HepG2 (cell line): ENCODE measurements at regions not wholly inside any gene's neighbourhood (a gene's known extent, or its start where the extent isn't known, plus 50 kb on each side); places are given as distances from the start of the nearest gene placed in this dataset.
"Not testable (repeated sequence)": the region's sequence is repeated elsewhere in the genome, so short reads cannot be mapped to it uniquely, and the experiment has no call there.

Source experiments
- ATAC-seq: fragments of 200-7000 bp; cut with Tn5 transposase; 3 replicates; pipeline ENCODE4 v1.9.1; 2020; ENCODE audit warnings: mild to moderate bottlenecking, moderate library complexity
- BruUV-seq: library from RNA; stranded (reverse); fragments of 400-500 nt; replicated peaks from 2 replicates; lab custom pipeline; 2021; lab: Mats Ljungman, UMichigan
- CTCF ChIA-PET: fragments of 300-600 bp; formaldehyde crosslinking; extraction: SDS; loops from one replicate; lab custom pipeline; 2021; ENCODE audit warnings: low total read pairs, inconsistent platforms, low intra/inter-chr PET ratio; lab: Yijun Ruan, JAX
- POLR2A ChIA-PET: fragments of 350-600 bp; sonication (Branson Sonifier 250); formaldehyde crosslinking; loops from one replicate; lab custom pipeline; 2020; ENCODE audit warnings: antibody characterized with exemption, inconsistent platforms; lab: Yijun Ruan, JAX
- DNase-seq: peaks from one replicate; pipeline ENCODE4 v3.0.0-alpha.2; 2015; ENCODE audit warnings: low spot score
- FAIRE-seq: peaks from 3 replicates; lab custom pipeline; 2011; peaks lifted over from hg19 to GRCh38; lab: Jason Lieb, UNC
- H2AFZ ChIP-seq: one replicate; pipeline ENCODE4 v1.6.1; 2011; ENCODE audit warnings: low read length, inconsistent platforms
- H3K27ac ChIP-seq: fragments of 300-600 bp; 3 replicates; pipeline ENCODE4 v1.8.0; 2011; ENCODE audit warnings: mixed run types, mild to moderate bottlenecking, mixed read lengths, low read length, inconsistent platforms; ENCODE audit not compliant: insufficient read depth; ENCODE audit errors: extremely low read length
- H3K27me3 ChIP-seq, 2 experiments: fragments of 200-600 bp in 1 of 2; 2 replicates in 1 of 2; 3 replicates in 1 of 2; pipeline versions ENCODE4 v1.6.0 to v1.8.0; 2011; ENCODE audit warnings: low read length in 2 of 2, mild to moderate bottlenecking in 2 of 2, moderate library complexity in 2 of 2, inconsistent platforms in 1 of 2; ENCODE audit not compliant: insufficient read depth in 2 of 2, control insufficient read depth in 1 of 2
- H3K36me3 ChIP-seq, 2 experiments: fragments of 200-600 bp in 1 of 2; replicated peaks in 1 of 2; 2 replicates in 1 of 2; 3 replicates in 1 of 2; pipeline versions ENCODE4 v1.5.1 to v1.8.0; 2011; ENCODE audit warnings: low read length in 2 of 2, inconsistent platforms in 1 of 2; ENCODE audit not compliant: insufficient read depth in 2 of 2, control insufficient read depth in 1 of 2
- H3K4me1 ChIP-seq: 2 replicates; pipeline ENCODE4 v1.5.1; 2012; ENCODE audit warnings: low read length, inconsistent platforms; ENCODE audit not compliant: insufficient read depth
- H3K4me2 ChIP-seq: 2 replicates; pipeline ENCODE4 v1.6.0; 2011; ENCODE audit warnings: low read depth, low read length, inconsistent platforms
- H3K4me3 ChIP-seq, 3 experiments: fragments of 200-600 bp in 1 of 3; sonication (generic), shearing (Covaris generic) in 1 of 3; replicated peaks in 1 of 3; 2 replicates each; pipeline ENCODE4 v1.5.1; 2011 to 2016; ENCODE audit warnings: low read length in 3 of 3, inconsistent platforms in 2 of 3, low read depth in 2 of 3, mild to moderate bottlenecking in 2 of 3, control low read depth in 1 of 3, mixed read lengths in 1 of 3; ENCODE audit not compliant: insufficient read depth in 1 of 3
- H3K79me2 ChIP-seq: one replicate; pipeline ENCODE4 v1.6.1; 2011; ENCODE audit warnings: low read length, inconsistent platforms; ENCODE audit not compliant: insufficient read depth
- H3K9ac ChIP-seq: 2 replicates; pipeline ENCODE4 v1.6.0; 2011; ENCODE audit warnings: mild to moderate bottlenecking, low read depth, low read length, inconsistent platforms; ENCODE audit not compliant: insufficient read depth
- H3K9me3 ChIP-seq: 2 replicates; pipeline ENCODE4 v1.5.1; 2012; ENCODE audit warnings: mild to moderate bottlenecking, low read length
- H4K20me1 ChIP-seq: 2 replicates; pipeline ENCODE4 v1.6.0; 2011; ENCODE audit warnings: inconsistent platforms, mild to moderate bottlenecking, low read length, moderate library complexity; ENCODE audit not compliant: insufficient read depth
- CENPX ChIP-seq: sonication (generic); formaldehyde crosslinking; IDR thresholded peaks from 2 replicates; pipeline ENCODE4 v1.9.0; 2021; ENCODE audit warnings: mild to moderate bottlenecking, missing genetic modification reagents, moderate library complexity
- CHD2 ChIP-seq: IDR thresholded peaks from 2 replicates; pipeline ENCODE4 v1.6.1; 2011; ENCODE audit warnings: low read depth, low read length, improper control_type of control experiment
- IKZF5 ChIP-seq: IDR thresholded peaks from 2 replicates; pipeline ENCODE4 v1.6.1; 2018; ENCODE audit warnings: missing genetic modification reagents, mild to moderate bottlenecking, missing compliant biosample characterization
- MIER3 ChIP-seq: IDR thresholded peaks from 2 replicates; pipeline ENCODE4 v1.6.1; 2016; ENCODE audit warnings: missing compliant biosample characterization, borderline replicate concordance
- MXD4 ChIP-seq: IDR thresholded peaks from 2 replicates; pipeline ENCODE4 v1.6.1; 2016; ENCODE audit warnings: mild to moderate bottlenecking, missing biosample characterization, missing genetic modification reagents
- NFIB ChIP-seq: sonication (generic); formaldehyde crosslinking; IDR thresholded peaks from 2 replicates; pipeline ENCODE4 v1.9.0; 2021; ENCODE audit warnings: missing genetic modification reagents, mild to moderate bottlenecking, borderline replicate concordance
- NPAS2 ChIP-seq: sonication (generic); formaldehyde crosslinking; IDR thresholded peaks from 2 replicates; pipeline ENCODE4 v1.8.0; 2022; ENCODE audit warnings: mild to moderate bottlenecking, missing genetic modification reagents, borderline replicate concordance
- STAG1 ChIP-seq: sonication (generic); formaldehyde crosslinking; IDR thresholded peaks from 2 replicates; pipeline ENCODE4 v1.4.0; 2020; ENCODE audit warnings: missing genetic modification reagents
- THAP11 ChIP-seq: IDR thresholded peaks from 2 replicates; pipeline ENCODE4 v1.6.1; 2016; ENCODE audit warnings: missing biosample characterization, missing genetic modification reagents
- U2AF1 ChIP-seq: fragments of 200-400 bp; formaldehyde crosslinking; optimal IDR thresholded peaks from 2 replicates; pipeline ENCODE3; 2017; ENCODE audit warnings: mild to moderate bottlenecking, low read depth, low read length
- ZBTB44 ChIP-seq: sonication (generic); formaldehyde crosslinking; IDR thresholded peaks from 2 replicates; pipeline ENCODE4 v1.4.0; 2020; ENCODE audit warnings: missing genetic modification reagents
- ZFP37 ChIP-seq: sonication (generic); formaldehyde crosslinking; IDR thresholded peaks from 2 replicates; pipeline ENCODE4 v1.4.0; 2020; ENCODE audit warnings: missing genetic modification reagents, borderline replicate concordance
- ZKSCAN8 ChIP-seq: IDR thresholded peaks from 2 replicates; pipeline ENCODE4 v1.6.1; 2016; ENCODE audit warnings: borderline replicate concordance, missing genetic modification reagents, missing compliant biosample characterization
- ZNF24 ChIP-seq: fragments of 450-650 bp; IDR thresholded peaks from 2 replicates; pipeline ENCODE4 v1.6.1; 2017; ENCODE audit warnings: antibody characterized with exemption, mild to moderate bottlenecking
- ZNF644 ChIP-seq: IDR thresholded peaks from 2 replicates; pipeline ENCODE4 v1.6.1; 2016; ENCODE audit warnings: low read depth
- ZNF781 ChIP-seq: sonication (generic); formaldehyde crosslinking; IDR thresholded peaks from 2 replicates; pipeline ENCODE4 v1.5.1; 2020; ENCODE audit warnings: borderline replicate concordance, mild to moderate bottlenecking, missing genetic modification reagents; ENCODE audit errors: not compliant biosample characterization
- WGBS: methylation state at CpG from one replicate; pipeline ENCODE4 v1.1.6; 2017; ENCODE audit warnings: low lambda C conversion rate; 5-methylcytosine and 5-hydroxymethylcytosine counted together
- in situ Hi-C: cut with HindIII; loops from 2 replicates; pipeline ENCODE4 v1.10.0; 2017; ENCODE audit warnings: low pct_unique_long_range_greater_than_20kb; ENCODE audit not compliant: extremely low pct_ligation_motif_present
- intact Hi-C: fragments of 100-400 bp; cut with micrococcal nuclease; formaldehyde crosslinking; loops from one replicate; pipeline ENCODE4 v1.10.0; 2022; ENCODE audit not compliant: unreplicated experiment

GRCh38 chr15:79744485-79744884, 152.3 kb downstream of the MTHFS start:
- WGBS = 3% methylated on average over 3 of the region's 3 CpGs
- H3K4me1 ChIP-seq, H3K9me3 ChIP-seq, H3K27me3 ChIP-seq, H3K9ac ChIP-seq, in situ Hi-C loops, H2AFZ ChIP-seq, H3K79me2 ChIP-seq, intact Hi-C loops: not testable (repeated sequence)
- peak; percentile 90 for TF ChIP-seq ZNF24
- TF ChIP-seq, all 625 proteins: peak for 1; not testable (repeated sequence) for 624
- FAIRE-seq, H3K4me2 ChIP-seq, CTCF ChIA-PET, POLR2A ChIA-PET, H3K27ac ChIP-seq, H3K36me3 ChIP-seq, H4K20me1 ChIP-seq, H3K4me3 ChIP-seq, ATAC-seq, BruUV-seq: not testable (repeated sequence)
- DNase-seq = peak; percentile 15

- intact Hi-C loops (no loop called here), in situ Hi-C loops (no loop called here)
- 63% methylated on average over 4 of the region's 4 CpGs for WGBS
- H3K4me3 ChIP-seq = no peak overlapping the region
- H2AFZ ChIP-seq = no peak overlapping the region
- no peak for TF ChIP-seq ZFP37 (CRISPR knock-in tag)
- no peak for TF ChIP-seq CHD2
- TF ChIP-seq THAP11 = no peak
- no peak for TF ChIP-seq MXD4 (CRISPR knock-in tag)
- no peak for TF ChIP-seq ZKSCAN8
- TF ChIP-seq MIER3 (CRISPR knock-in tag) = no peak
- no peak for TF ChIP-seq IKZF5
- no peak for TF ChIP-seq ZBTB44
- TF ChIP-seq NFIB (CRISPR knock-in tag) = no peak
- TF ChIP-seq STAG1 = no peak
- no peak for TF ChIP-seq ZNF644 (CRISPR knock-in tag)
- no peak for TF ChIP-seq U2AF1
- TF ChIP-seq CENPX (CRISPR knock-in tag) = no peak
- TF ChIP-seq ZNF781 (CRISPR knock-in tag) = no peak
- no peak for TF ChIP-seq NPAS2
- no peaks in the 10 kb centered on the region for H4K20me1 ChIP-seq
- H3K27me3 ChIP-seq = peaks cover 2 to 18% of the 10 kb centered on the region in 2 experiments; a peak in 4 of 5 replicates
- CTCF ChIA-PET = no interaction called here
- no peak overlapping the region for H3K27ac ChIP-seq
- H3K36me3 ChIP-seq = no peaks in the 10 kb centered on the region
- H3K9me3 ChIP-seq = no peaks in the 10 kb centered on the region
- H3K9ac ChIP-seq = no peak overlapping the region
- H3K4me1 ChIP-seq = no peaks in the 10 kb centered on the region
- H3K79me2 ChIP-seq = no peaks in the 10 kb centered on the region
- ATAC-seq (no peak), FAIRE-seq (no peak), DNase-seq (no peak)
- no peak overlapping the region for H3K4me2 ChIP-seq
- no TSS peak for BruUV-seq
- POLR2A ChIA-PET = no interaction called here
These were observed 140.4 kb downstream of the MTHFS start for GRCh38 chr15:79756365-79756764.
